ENCODE measurements at regions not wholly inside any gene's neighbourhood (a gene's known extent, or its start where the extent isn't known, plus 50 kb on each side); places are given as distances from the start of the nearest gene placed in this dataset.

- H3K27me3 ChIP-seq (ENCODE audit: low read depth), result no peaks in the 10 kb centered on the region
- H3K4me3 ChIP-seq, result no peak overlapping the region
- no peak for DNase-seq (ENCODE audit: low spot score in 2 of 2)
- no peaks in the 10 kb centered on the region for H3K36me3 ChIP-seq (replicated peaks)
- no peaks in the 10 kb centered on the region for H3K4me1 ChIP-seq
- H3K9me3 ChIP-seq, result peaks cover under 1% of the 10 kb centered on the region; the same call in 1 of the 2 replicates
- in situ Hi-C loops (cut with MboI; ENCODE audit: low sequenced_read_pairs), result no loop called here
Measured at GRCh38 chr1:25091658-25092057, 140.6 kb downstream of the SYF2 start.

GRCh38 chr1:25090707-25091422, 141.4 kb downstream of the SYF2 start:
- Histone ChIP-seq H3K36me3 (replicated peaks) (no peaks in the 10 kb centered on the region), H3K4me1 (no peaks in the 10 kb centered on the region), H3K27me3 (ENCODE audit: low read depth) (no peaks in the 10 kb centered on the region), H3K4me3 (no peak overlapping the region), H3K9me3 (no peaks in the 10 kb centered on the region)
- DNase-seq (ENCODE audit: low spot score in 2 of 2), result no peak
- in situ Hi-C loops (cut with MboI; ENCODE audit: low sequenced_read_pairs), result no loop called here

GRCh38 chr1:25089772-25090171, 142.5 kb downstream of the SYF2 start:
- Histone ChIP-seq H3K27me3 (ENCODE audit: low read depth) (no peaks in the 10 kb centered on the region), H3K9me3 (no peaks in the 10 kb centered on the region), H3K4me1 (no peaks in the 10 kb centered on the region), H3K36me3 (replicated peaks) (no peaks in the 10 kb centered on the region), H3K4me3 (no peak overlapping the region)
- in situ Hi-C loops (cut with MboI; ENCODE audit: low sequenced_read_pairs), result no loop called here
- DNase-seq (ENCODE audit: low spot score in 2 of 2), result no peak

- H3K9me3 ChIP-seq, result no peaks in the 10 kb centered on the region
- no peaks in the 10 kb centered on the region for H3K36me3 ChIP-seq (replicated peaks)
- H3K27me3 ChIP-seq (ENCODE audit: low read depth), result no peaks in the 10 kb centered on the region
- no peak for DNase-seq (ENCODE audit: low spot score in 2 of 2)
- no peak overlapping the region for H3K4me3 ChIP-seq
- H3K4me1 ChIP-seq, result no peaks in the 10 kb centered on the region
- in situ Hi-C loops (cut with MboI; ENCODE audit: low sequenced_read_pairs), result no loop called here
Measured at GRCh38 chr1:25088946-25089345, 143.4 kb downstream of the SYF2 start.

GRCh38 chr1:25088180-25088701, 144.1 kb downstream of the SYF2 start:
- Histone ChIP-seq H3K4me1 (no peaks in the 10 kb centered on the region), H3K9me3 (no peaks in the 10 kb centered on the region), H3K27me3 (ENCODE audit: low read depth) (no peaks in the 10 kb centered on the region), H3K36me3 (replicated peaks) (no peaks in the 10 kb centered on the region), H3K4me3 (no peak overlapping the region)
- in situ Hi-C loops (cut with MboI; ENCODE audit: low sequenced_read_pairs), result no loop called here
- DNase-seq (ENCODE audit: low spot score in 2 of 2), result no peak

GRCh38 chr1:25086518-25087079, 145.7 kb downstream of the SYF2 start:
- H3K4me3 ChIP-seq, result no peak overlapping the region
- no peaks in the 10 kb centered on the region for H3K9me3 ChIP-seq
- DNase-seq (ENCODE audit: low spot score in 2 of 2), result no peak
- in situ Hi-C loops (cut with MboI; ENCODE audit: low sequenced_read_pairs), result no loop called here
- H3K4me1 ChIP-seq, result no peaks in the 10 kb centered on the region
- H3K27me3 ChIP-seq (ENCODE audit: low read depth), result no peaks in the 10 kb centered on the region
- H3K36me3 ChIP-seq (replicated peaks), result no peaks in the 10 kb centered on the region

GRCh38 chr1:25084407-25084806, 147.9 kb downstream of the SYF2 start:
- H3K9me3 ChIP-seq, result no peaks in the 10 kb centered on the region
- no peaks in the 10 kb centered on the region for H3K27me3 ChIP-seq (ENCODE audit: low read depth)
- DNase-seq (ENCODE audit: low spot score in 2 of 2), result no peak
- in situ Hi-C loops (cut with MboI; ENCODE audit: low sequenced_read_pairs), result no loop called here
- no peaks in the 10 kb centered on the region for H3K4me1 ChIP-seq
- H3K4me3 ChIP-seq, result no peak overlapping the region
- H3K36me3 ChIP-seq (replicated peaks), result no peaks in the 10 kb centered on the region

- Histone ChIP-seq H3K27me3 (ENCODE audit: low read depth) (no peaks in the 10 kb centered on the region), H3K4me1 (no peaks in the 10 kb centered on the region)
- in situ Hi-C loops (cut with MboI; ENCODE audit: low sequenced_read_pairs), result no loop called here
Measured at GRCh38 chr1:25083481-25084345, 148.6 kb downstream of the SYF2 start.

GRCh38 chr1:25082995-25083394, 149.3 kb downstream of the SYF2 start:
- Histone ChIP-seq H3K27me3 (ENCODE audit: low read depth) (no peaks in the 10 kb centered on the region), H3K4me1 (no peaks in the 10 kb centered on the region), H3K36me3 (replicated peaks) (no peaks in the 10 kb centered on the region), H3K4me3 (no peak overlapping the region), H3K9me3 (no peaks in the 10 kb centered on the region)
- DNase-seq (ENCODE audit: low spot score in 2 of 2), result no peak
- in situ Hi-C loops (cut with MboI; ENCODE audit: low sequenced_read_pairs), result no loop called here

More at GRCh38 chr1:25083481-25084345, 148.6 kb downstream of the SYF2 start:
- Histone ChIP-seq H3K4me3 (no peak overlapping the region), H3K36me3 (replicated peaks) (no peaks in the 10 kb centered on the region), H3K9me3 (no peaks in the 10 kb centered on the region)
- DNase-seq (ENCODE audit: low spot score in 2 of 2), result no peak

GRCh38 chr1:25082216-25082899, 149.9 kb downstream of the SYF2 start:
- H3K9me3 ChIP-seq, result peaks cover under 1% of the 10 kb centered on the region; the same call in 1 of the 2 replicates
- H3K36me3 ChIP-seq (replicated peaks), result no peaks in the 10 kb centered on the region
- H3K4me1 ChIP-seq, result no peaks in the 10 kb centered on the region
- DNase-seq (ENCODE audit: low spot score in 2 of 2), result no peak
- in situ Hi-C loops (cut with MboI; ENCODE audit: low sequenced_read_pairs), result no loop called here
- no peaks in the 10 kb centered on the region for H3K27me3 ChIP-seq (ENCODE audit: low read depth)
- H3K4me3 ChIP-seq, result no peak overlapping the region

GRCh38 chr1:25081496-25081895, 150.8 kb downstream of the SYF2 start:
- H3K36me3 ChIP-seq (replicated peaks), result no peaks in the 10 kb centered on the region
- H3K9me3 ChIP-seq, result peaks cover 3% of the 10 kb centered on the region
- H3K27me3 ChIP-seq (ENCODE audit: low read depth), result no peaks in the 10 kb centered on the region
- in situ Hi-C loops (cut with MboI; ENCODE audit: low sequenced_read_pairs), result no loop called here
- H3K4me1 ChIP-seq, result no peaks in the 10 kb centered on the region
- H3K4me3 ChIP-seq, result no peak overlapping the region
- no peak for DNase-seq (ENCODE audit: low spot score in 2 of 2)

GRCh38 chr1:25080294-25081209, 150.5 kb upstream of the RUNX3 start:
- Histone ChIP-seq H3K4me3 (no peak overlapping the region), H3K4me1 (no peaks in the 10 kb centered on the region), H3K27me3 (ENCODE audit: low read depth) (no peaks in the 10 kb centered on the region), H3K36me3 (replicated peaks) (no peaks in the 10 kb centered on the region), H3K9me3 (peaks cover 3% of the 10 kb centered on the region)
- in situ Hi-C loops (cut with MboI; ENCODE audit: low sequenced_read_pairs), result no loop called here
- no peak for DNase-seq (ENCODE audit: low spot score in 2 of 2)

GRCh38 chr1:25079048-25079447, 149.0 kb upstream of the RUNX3 start:
- H3K4me1 ChIP-seq, result no peaks in the 10 kb centered on the region
- H3K4me3 ChIP-seq, result no peak overlapping the region
- H3K9me3 ChIP-seq, result peaks cover 3% of the 10 kb centered on the region
- DNase-seq (ENCODE audit: low spot score in 2 of 2), result no peak
- H3K27me3 ChIP-seq (ENCODE audit: low read depth), result no peaks in the 10 kb centered on the region
- in situ Hi-C loops (cut with MboI; ENCODE audit: low sequenced_read_pairs), result no loop called here
- no peaks in the 10 kb centered on the region for H3K36me3 ChIP-seq (replicated peaks)

Measured in HAP-1 (cell line).